Lower lobe of right lung (tissue), 2 donors: ENCODE measurements at regions not wholly inside any gene's neighbourhood (a gene's known extent, or its start where the extent isn't known, plus 50 kb on each side); places are given as distances from the start of the nearest gene placed in this dataset.

Experiments
- ATAC-seq, 2 donors: fragments of 200-7000 bp; cut with Tn5 transposase; one replicate each; pipeline ENCODE4 v1.9.1; 2020 to 2022; ENCODE audit warnings: mild to moderate bottlenecking in 2 of 2, moderate library complexity in 2 of 2
- DNase-seq: peaks from one replicate; pipeline ENCODE4 v3.0.0-alpha.2; 2020
- H3K27ac ChIP-seq: fragments of 200-600 bp; one replicate; pipeline ENCODE4 v1.8.0; 2022
- H3K27me3 ChIP-seq: fragments of 200-600 bp; one replicate; pipeline ENCODE4 v1.8.0; 2022; ENCODE audit warnings: low read depth
- H3K36me3 ChIP-seq: fragments of 200-600 bp; one replicate; pipeline ENCODE4 v1.8.0; 2022; ENCODE audit warnings: mild to moderate bottlenecking
- H3K4me1 ChIP-seq: fragments of 200-600 bp; one replicate; pipeline ENCODE4 v1.8.0; 2022
- H3K4me3 ChIP-seq: fragments of 200-600 bp; one replicate; pipeline ENCODE4 v1.8.0; 2022; ENCODE audit warnings: mild to moderate bottlenecking
- H3K9me3 ChIP-seq: fragments of 200-600 bp; one replicate; pipeline ENCODE4 v1.8.0; 2022
- intact Hi-C: fragments of 100-400 bp; cut with DNase I; formaldehyde crosslinking; loops from one replicate; pipeline ENCODE4 v1.11.0; 2022
- TF ChIP-seq, protein P1 (sequence below): fragments of 200-600 bp; IDR thresholded peaks from one replicate; pipeline ENCODE4 v1.8.0; 2022; ENCODE audit warnings: antibody characterized with exemption, mild to moderate bottlenecking
- donor health status: DM: no; HTN: yes; CAD: no; lungs with severe emphysema.

DNA sequence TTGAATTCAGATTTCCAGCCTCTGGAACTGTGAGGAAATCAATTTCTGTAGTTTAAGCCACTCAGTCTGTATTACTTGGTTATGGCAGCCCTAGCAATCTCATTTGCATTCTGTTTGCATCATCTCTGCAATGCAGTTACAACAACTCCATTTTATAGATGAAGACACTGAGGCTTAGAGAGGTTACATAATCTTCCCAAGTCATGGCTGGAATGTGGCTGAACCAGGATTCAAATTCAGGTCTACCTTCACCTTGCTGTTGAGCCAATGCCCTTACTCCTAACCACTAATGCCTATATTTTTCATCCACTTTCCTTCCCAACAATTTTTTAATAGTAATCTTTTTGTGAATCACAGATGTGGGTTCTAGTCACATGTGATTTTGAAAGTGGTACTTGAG, 469.8 kb upstream of the CCL2 start:
- Histone ChIP-seq H3K36me3 (no peaks in the 10 kb centered on the region), H3K27me3 (no peaks in the 10 kb centered on the region), H3K27ac (no peak overlapping the region), H3K4me3 (no peak overlapping the region), H3K4me1 (no peaks in the 10 kb centered on the region), H3K9me3 (no peaks in the 10 kb centered on the region)
- no peak for ATAC-seq
- no peak for DNase-seq
- intact Hi-C loops = no loop called here
- TF ChIP-seq, protein P1, sequence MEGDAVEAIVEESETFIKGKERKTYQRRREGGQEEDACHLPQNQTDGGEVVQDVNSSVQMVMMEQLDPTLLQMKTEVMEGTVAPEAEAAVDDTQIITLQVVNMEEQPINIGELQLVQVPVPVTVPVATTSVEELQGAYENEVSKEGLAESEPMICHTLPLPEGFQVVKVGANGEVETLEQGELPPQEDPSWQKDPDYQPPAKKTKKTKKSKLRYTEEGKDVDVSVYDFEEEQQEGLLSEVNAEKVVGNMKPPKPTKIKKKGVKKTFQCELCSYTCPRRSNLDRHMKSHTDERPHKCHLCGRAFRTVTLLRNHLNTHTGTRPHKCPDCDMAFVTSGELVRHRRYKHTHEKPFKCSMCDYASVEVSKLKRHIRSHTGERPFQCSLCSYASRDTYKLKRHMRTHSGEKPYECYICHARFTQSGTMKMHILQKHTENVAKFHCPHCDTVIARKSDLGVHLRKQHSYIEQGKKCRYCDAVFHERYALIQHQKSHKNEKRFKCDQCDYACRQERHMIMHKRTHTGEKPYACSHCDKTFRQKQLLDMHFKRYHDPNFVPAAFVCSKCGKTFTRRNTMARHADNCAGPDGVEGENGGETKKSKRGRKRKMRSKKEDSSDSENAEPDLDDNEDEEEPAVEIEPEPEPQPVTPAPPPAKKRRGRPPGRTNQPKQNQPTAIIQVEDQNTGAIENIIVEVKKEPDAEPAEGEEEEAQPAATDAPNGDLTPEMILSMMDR = no peak

DNA sequence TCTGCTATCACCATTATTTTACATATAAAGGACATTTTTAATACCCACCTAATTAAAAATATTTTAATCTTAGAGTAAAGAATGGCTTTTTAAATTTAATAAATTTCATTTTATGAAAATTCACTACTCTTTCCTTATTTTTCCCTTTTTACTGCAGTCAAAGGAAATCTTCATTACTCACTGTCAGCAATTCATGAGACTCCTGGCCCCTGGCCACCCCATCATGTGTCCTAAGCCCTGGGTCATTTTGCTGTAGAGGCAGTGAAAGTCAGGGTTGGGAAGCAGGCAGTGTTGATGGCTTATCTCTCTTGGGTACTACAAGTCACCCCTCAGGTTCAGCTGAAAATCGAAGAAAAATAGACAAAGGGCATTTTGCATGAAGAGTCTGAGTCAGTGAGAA, 468.6 kb upstream of the CCL2 start:
- Histone ChIP-seq H3K36me3 (no peaks in the 10 kb centered on the region), H3K27me3 (no peaks in the 10 kb centered on the region), H3K9me3 (no peaks in the 10 kb centered on the region), H3K27ac (no peak overlapping the region), H3K4me3 (no peak overlapping the region), H3K4me1 (no peaks in the 10 kb centered on the region)
- intact Hi-C loops = no loop called here
- no peak for DNase-seq
- ATAC-seq = no peak
- TF ChIP-seq, protein P1 = no peak

GRCh38 chr17:33789658-33790057, 465.4 kb upstream of the CCL2 start:
- no peaks in the 10 kb centered on the region for H3K9me3 ChIP-seq
- intact Hi-C loops = no loop called here
- H3K36me3 ChIP-seq = no peaks in the 10 kb centered on the region
- H3K4me3 ChIP-seq = no peak overlapping the region
- ATAC-seq = no peak
- H3K4me1 ChIP-seq = no peaks in the 10 kb centered on the region
- H3K27ac ChIP-seq = no peak overlapping the region
- no peak for DNase-seq
- TF ChIP-seq, protein P1 = no peak
- no peaks in the 10 kb centered on the region for H3K27me3 ChIP-seq

GRCh38 chr17:33797181-33797580, 457.9 kb upstream of the CCL2 start:
- no peak for DNase-seq
- Histone ChIP-seq H3K27ac (no peak overlapping the region), H3K36me3 (no peaks in the 10 kb centered on the region), H3K9me3 (no peaks in the 10 kb centered on the region), H3K27me3 (no peaks in the 10 kb centered on the region), H3K4me3 (no peak overlapping the region), H3K4me1 (peaks cover 6% of the 10 kb centered on the region)
- TF ChIP-seq, protein P1 = no peak
- intact Hi-C loops = no loop called here
- ATAC-seq = no peak

DNA sequence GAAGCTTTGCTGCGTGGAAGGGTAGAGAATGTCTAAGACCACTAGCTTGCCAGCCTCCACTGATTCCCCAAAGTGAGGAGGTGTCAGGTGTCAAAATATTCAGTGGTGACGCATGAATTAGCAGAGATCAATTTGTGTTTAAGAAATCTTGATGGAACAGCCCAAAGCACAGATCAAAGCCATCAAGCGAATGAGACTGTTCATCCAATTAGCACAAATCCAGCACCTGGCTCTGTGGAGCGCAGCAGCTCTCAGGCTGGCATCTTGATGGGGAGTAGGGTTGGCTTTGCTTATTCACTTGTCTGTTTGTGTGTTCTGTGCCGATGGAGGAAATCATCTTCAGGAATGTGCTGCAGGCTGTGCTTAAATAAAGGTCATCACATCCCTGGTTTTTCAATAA, 456.8 kb upstream of the CCL2 start:
- ATAC-seq (no peak), DNase-seq (no peak)
- Histone ChIP-seq H3K9me3 (no peaks in the 10 kb centered on the region), H3K4me3 (no peak overlapping the region), H3K4me1 (peaks cover 7% of the 10 kb centered on the region), H3K27ac (no peak overlapping the region), H3K27me3 (no peaks in the 10 kb centered on the region), H3K36me3 (no peaks in the 10 kb centered on the region)
- intact Hi-C loops = no loop called here
- TF ChIP-seq, protein P1 = no peak
